HS-5 (cell line): ENCODE measurements at regions not wholly inside any gene's neighbourhood (a gene's known extent, or its start where the extent isn't known, plus 50 kb on each side); places are given as distances from the start of the nearest gene placed in this dataset.

Source experiments
- DNase-seq: peaks from one replicate; pipeline ENCODE4 v3.0.0-alpha.2; 2012; ENCODE audit warnings: low read depth

DNA sequence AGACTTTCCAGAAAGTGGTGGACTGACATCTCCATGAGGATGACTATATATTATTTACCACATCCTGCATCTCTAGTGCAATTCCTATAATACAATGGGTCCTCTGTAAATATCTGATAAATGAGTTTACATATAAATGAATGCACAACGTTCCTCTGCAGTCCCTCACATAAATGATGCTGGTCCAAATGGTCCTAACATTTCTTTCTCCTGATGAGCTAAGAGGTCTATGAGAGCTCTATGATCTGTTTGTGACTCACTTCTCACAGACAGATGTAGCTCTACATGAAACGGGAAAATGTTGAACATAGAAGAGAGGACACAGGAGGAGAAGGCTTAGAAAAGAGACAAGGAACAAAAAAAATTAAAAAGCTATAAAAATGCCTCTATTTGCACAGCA is 201.2 kb upstream of the PIK3C3 start:
- peak; percentile 30 for DNase-seq

DNA sequence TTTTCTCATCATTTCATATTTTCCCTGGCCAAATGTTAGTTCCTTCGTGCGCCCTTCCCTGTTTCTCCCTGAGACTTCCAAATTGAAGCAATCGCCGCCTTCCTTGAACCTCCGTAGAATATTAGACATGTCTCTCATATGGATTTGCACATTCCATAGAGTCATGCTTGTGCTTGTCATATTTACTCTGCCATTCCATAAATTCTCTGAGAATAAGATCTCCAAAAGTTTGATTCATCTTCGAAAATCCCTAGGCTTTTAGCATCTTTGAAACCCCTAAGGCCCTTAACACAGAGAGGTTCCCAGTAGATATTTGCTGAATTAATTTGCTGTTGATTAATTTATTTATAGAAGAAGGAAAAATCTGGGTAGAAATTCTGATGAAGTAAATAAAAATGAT is 202.2 kb upstream of the PIK3C3 start:
- DNase-seq = no peak

DNA sequence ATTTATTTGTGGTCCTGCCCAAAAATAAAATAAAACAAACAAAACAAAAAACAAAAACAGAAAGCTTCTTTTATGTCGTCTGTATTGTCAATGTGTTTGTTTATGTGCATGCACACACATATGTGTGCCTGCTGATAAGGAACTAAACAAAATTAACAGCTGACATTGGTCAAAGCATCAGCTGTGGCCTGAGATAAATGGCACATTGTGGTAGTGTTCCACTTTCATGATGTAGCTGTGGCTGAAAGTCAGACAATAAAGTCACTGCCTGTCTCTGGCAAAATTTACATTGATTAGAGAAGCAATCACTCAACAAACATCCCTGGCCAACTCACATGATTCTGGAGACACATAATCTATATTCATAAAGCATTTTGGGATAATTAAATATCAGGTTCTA is 203.4 kb upstream of the PIK3C3 start:
- DNase-seq = no peak

DNA sequence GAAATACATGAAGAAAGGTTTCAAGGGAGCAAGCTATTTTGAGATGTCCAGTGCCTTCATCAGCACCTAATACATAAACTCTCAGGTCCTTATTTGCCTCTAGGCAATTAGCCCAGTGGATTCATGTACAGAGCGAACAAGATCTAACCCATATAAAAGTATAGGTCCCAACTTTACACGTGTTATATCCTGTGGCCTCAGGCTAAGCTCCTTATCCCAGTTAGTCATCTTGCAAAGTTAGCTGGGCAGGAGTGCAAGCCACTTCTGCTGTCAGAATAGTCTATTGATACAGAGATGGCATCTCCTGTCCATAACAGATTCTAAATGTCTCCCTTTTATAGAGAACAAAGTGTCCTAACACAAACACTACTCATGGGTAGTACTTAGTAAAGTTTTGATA is 203.9 kb upstream of the PIK3C3 start:
- DNase-seq = no peak

DNA sequence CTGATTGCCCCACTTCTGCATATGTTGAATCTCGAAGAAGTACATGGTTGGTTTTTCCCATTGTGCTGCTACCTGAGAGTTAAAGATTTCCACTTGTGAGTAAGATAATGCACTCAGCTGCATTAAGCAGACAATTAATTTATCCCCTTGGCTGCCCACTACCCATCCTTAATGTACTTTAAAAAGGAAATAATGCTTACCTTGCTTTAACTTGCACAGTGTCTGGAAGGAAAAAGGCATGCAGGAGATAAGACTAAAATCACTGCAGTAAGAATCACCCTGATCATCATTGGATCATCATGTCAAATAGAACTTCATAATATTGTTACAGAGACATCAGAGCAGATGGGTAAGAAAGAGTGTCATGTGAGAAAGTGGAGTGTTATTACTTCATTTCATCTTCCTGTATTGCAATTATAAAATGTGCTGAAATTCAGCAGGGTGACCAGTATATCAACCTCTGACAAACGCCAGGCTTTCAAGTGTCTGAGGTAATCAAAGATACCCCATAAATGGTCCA is 207.3 kb upstream of the PIK3C3 start:
- no peak for DNase-seq

DNA sequence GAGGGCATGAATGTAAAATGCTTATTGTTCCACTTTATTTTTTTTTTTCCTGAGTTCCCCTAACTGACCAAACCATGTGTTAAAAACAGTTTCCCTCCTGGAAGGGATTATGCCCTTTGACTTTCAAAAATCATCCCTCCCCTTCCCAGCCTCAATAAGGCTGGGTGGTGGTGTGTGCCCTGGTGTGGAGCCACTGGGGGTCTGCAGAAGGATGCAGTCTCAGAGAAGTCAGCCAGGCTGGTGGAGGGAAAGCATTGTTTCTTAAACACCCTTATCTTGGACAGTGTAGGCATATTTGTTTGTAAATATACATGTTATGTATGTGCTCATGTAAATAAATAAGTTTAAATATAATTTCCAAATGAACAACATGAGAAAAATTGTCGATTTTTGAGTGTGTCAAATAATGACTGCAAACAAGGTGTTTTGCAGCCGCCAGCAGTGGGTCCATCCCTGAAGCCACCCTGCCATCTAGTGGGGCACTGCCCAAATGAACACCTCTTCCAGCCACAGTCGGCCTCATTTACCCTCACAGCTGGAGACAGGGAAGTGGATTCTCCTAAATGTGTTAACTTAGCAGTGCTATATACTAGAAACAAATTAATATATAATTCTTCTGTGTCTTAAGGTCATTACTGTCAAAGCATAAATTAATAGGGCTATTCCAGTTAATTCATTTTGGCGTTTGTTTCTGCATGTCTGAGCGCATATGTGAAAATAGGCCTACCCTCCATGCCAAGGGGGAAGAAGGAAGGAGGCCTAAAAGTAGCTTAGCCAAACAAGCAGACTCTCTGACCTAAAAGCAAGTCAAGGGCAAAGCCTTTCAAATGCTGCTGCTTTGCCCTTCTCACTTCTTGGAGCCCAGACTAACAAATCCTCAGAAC is 209.6 kb upstream of the PIK3C3 start:
- no peak for DNase-seq

DNA sequence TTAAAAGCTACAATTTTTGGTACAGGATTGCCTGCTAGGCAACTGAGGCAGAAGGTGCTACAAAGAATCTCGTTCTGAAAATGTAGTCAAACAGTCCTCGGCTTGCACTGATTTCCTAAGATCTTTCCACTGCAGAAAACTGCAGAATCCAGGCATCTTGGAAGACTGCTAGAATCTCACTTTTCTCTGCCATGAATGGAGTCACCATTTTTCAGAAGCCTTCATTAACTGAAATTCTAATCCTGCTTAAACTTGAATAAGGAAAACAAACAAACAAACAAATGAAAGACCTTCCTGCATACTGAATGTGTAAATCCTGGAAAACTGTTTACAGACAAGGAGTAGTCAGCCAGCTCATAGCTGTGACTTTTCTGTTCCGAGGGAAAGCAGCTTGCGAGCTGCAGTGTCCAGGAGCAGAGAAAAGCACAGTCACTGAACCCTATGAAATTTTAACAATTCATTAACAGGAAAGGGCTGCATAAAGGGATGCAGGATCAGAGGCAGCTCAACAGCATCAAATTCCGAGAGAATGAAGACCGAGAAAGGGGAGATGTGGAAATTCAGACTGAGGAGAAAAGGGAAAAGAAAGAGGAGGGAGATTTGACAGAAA is 210.5 kb upstream of the PIK3C3 start:
- DNase-seq = no peak

DNA sequence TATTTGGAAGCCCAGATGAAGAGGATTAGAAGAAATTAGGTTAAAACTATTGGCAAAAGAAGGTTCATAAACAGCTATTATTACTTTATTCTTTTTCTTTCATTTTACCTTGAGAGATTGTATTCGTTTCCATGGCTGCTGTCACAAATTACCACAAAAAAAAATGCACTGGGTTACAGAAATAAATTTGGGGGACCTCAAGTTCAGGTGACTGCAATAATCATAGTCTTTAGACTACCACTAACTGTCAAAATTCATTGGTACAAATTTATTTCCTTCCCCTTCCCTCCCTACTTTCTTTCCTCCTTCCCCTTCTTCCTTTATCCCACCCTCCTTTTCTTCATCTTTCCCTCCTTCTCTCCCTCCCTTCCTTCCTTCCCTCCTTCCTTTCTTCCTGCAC is 217.8 kb upstream of the PIK3C3 start:
- DNase-seq = no peak

DNA sequence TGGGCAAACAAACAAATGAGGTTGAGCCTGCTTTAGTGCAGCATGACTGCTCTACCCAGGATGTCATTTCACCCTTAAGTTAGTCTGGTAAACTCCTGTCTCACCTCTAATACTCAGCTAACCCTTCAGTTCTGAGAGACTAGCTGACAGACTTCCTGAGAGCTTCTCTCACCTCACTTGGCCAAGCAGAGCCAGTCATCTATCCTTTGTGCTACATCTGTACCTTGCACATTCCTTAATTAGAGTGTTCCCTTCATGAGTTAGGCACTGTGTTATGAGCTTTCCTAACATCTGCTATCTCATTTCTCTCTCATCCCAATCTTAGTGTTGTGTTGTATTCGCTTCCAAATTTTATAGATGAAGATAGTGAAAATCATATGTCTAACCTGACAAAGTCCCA is 220.1 kb upstream of the PIK3C3 start:
- no peak for DNase-seq

DNA sequence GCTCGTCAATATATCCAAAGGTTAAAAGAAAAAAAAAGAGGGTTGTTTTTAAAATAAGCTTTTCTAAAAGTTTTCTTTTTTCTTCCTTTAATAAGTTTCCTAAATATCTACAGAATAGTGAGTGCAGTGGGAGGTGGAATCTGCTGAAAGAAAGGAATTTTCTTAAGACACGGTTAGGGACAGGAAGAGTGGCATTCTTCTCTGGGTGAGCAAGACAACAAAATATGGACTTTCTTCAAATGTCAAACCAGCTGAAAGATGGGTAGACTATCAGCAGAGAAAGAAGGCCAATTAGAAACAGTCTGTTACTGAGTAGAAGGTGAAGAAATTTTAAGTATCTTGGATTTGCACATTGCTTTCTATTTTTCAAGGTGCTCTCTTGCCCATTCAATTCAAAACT is 222.7 kb upstream of the PIK3C3 start:
- DNase-seq = no peak

DNA sequence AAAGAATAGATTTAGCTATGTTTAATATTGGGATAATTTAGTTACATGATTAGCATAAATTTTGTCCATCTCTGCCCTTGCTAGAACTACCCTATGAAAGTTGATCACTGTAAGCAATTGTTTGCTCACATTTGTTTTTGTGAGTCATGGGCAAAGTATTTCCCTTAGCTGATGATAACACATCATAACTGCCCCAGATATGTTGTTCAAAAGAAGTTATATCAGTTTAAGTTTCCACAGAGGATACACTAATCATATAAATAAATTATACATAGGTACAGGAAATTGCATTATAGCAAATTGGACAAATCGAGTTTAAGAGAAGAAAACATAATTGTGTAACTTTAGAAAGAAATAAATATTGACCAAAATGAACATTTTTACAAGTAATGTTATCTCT is 223.2 kb upstream of the PIK3C3 start:
- no peak for DNase-seq

DNA sequence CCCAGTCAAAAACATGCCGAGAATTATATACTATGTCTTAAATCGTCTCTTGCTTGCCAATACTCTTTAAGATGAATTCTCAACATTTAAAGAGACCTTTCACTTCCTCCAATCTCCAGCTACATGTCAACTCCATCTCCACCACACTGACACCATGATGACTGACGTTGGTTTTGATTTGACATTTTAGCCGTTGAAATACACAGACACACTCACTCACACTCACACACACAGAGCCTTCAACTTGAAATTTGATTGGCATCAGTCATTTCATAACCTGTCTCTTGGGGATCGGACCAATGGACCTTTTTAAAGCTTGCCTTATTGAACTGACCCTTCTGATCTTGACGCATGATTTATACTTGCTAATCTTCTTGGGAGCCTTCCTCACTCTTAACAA is 230.8 kb upstream of the PIK3C3 start:
- no peak for DNase-seq

DNA sequence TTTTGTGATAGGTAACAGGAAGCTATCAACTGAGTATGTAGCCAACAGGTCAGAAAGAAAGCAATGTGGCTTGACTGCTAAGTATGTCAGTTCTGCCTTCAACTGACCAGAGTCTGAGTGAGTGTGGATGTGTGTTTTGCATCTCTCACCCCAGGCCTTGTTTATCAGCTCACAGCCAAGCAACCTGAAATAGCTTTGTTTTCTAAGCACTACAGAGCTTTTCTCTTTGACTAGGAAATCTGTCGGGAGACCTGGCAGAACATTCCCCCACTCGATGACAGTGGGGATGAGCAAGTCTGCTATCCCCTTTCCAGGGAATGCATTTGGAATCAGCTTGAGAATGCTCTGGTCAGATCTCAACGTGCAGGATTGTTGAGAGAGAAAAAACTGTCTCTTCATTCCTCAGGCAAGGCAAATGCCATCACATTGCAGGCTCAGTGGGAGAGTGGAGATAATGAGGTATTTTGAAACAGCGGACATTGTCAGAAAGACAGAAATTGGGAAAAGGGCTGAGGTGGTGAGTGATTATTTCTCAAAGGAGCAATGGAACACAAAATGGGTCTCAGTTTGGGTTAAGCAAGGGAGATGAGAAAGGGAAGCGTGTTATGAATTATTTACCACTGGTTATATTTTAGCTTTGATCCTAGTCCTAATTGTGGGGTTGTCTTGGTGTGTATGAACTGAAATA is 233.8 kb upstream of the PIK3C3 start:
- no peak for DNase-seq

DNA sequence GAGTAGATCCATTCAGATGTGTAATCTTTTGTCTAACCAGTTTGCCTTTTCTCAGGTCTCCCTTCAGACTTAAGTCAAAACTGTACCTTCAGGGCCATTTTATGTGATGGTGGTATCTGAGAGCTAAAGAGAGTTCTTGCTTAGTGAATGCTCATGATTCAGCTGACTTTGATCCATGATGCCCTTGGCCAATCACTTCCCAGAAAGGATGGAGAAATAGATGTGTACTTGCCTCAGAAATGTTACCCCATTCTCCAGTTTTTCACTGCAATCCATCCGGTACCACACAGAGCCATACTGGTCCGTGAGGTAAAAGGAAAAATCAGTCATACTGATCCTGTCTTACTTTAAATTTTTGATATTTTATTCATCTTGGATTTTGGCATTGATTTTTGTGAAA is 234.8 kb upstream of the PIK3C3 start:
- no peak for DNase-seq

DNA sequence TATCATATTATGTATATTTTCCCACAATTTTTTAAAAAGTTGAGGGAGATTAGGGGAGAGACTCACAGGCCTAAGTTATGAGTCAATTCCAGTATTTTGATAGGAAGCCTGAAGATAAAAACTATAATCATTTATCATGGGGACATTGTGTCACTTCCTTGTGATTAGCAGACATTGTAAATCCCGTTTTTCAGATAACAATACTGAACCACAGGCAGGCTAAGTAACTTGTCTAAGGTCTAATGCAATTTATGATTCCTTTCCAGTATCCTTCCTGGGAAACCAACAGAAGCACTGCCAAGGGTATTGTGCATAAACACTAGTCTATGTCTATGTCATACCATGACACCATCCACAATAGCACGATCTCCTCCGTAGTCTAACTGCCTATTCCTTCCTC is 235.2 kb upstream of the PIK3C3 start:
- DNase-seq = no peak

DNA sequence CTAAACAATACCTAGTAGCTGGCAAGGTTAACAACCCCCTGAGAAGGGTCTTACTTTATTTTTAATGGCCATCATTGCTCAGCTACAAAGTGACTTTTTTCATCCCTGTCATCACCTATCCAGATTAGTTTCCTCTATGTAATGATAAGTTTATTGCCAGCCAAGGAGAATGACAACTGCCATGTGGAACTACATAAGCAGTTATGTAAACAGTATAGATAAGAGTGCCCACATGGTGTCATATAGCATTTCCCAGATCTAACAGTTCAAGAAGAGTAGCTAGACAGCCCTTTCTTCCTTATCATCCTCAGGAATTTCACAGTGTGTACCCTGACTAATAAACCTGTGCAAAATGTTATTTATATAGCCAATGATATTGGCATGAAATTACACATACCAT is 240.2 kb upstream of the PIK3C3 start:
- DNase-seq = no peak

DNA sequence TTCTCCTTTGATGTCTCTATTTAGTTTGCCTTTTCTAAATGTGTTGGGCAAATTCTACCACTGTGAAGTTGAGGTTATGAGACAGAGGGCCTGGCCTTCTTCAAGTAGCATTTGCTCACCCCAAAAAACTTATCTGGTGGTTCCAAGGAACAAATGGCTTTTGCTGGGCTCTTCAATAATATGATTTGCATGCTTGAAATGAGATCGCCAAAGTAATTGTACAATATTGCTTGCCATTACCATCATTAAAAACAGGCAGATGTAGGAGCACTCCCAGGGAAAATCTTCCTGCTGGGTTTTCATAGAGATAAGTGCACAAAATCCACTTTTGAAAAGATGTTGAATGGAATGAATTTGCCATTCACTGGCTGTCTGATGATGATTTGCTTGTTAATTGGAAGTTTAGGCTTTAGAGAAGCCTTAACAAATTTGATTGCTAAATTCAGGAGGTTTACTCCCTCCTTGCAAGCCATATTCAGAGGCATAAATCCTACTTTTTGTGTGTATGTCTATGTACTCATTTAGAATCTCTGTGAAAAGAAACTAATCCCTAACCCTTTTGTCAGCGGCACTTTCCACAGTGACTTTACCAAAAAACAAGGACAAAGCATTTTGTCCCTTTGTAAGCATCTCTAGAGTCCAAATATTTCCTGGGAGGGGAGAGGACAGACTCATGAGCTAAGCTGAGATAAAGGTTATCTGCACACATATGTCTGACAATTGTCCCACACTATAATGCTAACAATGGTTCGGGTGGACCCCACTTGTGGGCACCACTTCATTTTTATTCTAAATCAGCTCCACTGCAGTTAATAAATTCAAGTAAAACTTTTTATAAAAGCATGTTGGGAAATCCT is 240.8 kb upstream of the PIK3C3 start:
- DNase-seq = no peak

DNA sequence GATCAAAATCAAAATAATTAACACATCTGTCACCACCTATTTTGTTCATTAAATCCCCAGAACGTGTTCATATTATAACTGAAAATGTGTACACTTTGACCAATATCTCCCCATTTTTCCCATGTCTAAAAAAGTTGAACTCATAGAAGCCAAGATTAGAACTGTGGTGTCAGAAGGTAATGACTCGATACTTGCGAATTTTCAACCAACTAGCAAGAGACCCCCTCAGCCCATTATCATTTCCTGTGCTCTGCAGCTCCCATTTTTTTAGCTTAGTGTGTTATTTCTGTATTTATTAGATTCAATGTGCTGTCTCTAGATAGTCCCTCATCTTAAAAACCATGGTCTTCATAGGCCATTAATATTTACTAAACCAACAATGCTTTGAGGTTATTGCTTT is 248.7 kb upstream of the PIK3C3 start:
- no peak for DNase-seq

DNA sequence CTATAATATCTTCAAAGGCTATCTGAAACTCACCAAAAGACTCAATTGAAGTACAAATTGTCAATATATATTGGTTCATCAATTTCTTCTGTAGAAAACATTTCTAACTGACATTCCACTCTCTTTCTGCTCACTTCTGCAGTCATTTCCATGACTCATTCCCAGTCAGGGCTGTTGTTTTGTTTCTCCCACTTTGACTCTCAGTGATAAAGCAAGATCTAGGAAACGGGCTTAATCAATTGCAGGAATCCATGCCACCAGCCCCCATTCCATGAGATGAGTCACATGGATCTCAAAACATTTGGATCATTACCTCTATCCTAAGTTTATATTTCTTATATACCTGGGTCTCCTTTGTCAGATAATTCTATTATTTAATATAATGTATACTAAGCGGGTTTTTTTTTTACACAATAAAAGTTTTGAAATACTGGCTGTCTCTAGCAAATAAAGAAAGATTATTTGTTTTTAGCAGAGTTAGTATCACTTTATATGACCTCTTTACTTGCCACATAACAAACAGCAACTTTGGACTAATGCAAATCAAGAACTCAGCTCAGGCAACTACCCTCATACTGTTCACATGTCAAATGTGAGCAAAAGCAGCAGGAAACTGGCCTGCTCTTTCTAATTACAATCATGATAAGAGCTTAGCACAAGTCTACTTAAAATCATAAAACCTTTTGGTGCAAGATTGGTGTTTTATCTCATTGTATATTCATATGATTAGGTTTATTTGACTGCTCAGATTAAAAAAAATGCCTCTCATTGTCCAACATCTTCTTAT is 251.1 kb upstream of the PIK3C3 start:
- peak; percentile 47 for DNase-seq

DNA sequence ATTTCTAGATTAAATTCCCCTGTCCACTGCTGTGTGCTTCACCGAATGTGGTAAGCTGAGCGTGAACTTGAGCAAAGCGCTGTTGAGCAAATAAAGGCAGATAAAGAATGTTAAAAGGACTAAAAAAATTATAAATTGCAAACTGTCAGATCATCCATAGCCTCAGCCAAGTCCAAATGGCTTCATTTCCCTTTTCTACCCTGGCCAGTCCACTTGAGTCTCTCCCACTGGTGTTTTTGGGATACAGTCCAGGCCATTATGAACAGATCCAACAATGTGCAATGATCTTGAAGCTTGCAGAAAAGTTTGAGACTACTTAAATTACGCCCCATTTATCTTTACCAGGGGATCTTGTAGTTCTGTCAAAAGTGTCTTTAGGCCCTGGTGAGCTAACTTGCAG is 254.6 kb upstream of the PIK3C3 start:
- DNase-seq = no peak

DNA sequence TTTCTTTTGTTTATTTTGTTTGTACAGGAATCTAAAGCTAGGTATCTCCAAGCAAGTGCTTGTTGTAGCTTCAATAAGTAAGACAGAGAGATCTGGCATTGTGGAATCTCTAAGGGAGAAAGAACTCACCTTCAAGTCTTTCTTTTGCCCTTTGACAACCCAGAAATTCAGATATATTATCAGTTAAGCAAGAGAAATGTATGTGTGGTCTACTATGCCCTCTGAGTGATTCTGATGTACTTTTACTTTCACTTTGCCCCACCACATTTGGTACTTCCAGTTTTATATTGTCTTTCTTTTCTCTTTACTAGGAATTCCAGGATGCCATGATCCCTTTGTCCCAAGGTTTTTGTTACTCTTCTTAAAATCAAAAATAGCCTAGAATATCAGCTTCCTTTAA is 259.6 kb upstream of the PIK3C3 start:
- DNase-seq = no peak
